ENCODE measurements at regions not wholly inside any gene's neighbourhood (a gene's known extent, or its start where the extent isn't known, plus 50 kb on each side); places are given as distances from the start of the nearest gene placed in this dataset.

DNA sequence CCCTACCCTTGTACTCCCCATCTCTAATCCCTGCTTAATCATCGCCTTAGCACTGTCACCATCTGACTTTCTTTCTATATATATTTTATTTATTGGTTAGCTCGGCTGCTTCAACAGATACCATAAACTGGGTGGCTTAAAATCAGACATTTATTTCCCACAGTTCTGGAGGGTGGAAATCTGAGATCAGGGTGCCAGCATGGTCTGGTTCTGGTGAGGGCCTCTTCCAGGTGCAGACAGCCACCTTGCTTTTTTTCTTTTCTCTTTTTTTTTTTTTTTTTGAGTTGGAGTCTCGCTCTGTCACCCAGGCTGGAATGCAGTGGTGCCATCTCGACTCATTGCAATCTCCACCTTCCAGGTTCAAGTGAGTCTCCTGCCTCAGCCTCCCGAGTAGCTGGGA lies 127.5 kb upstream of the ESR1 start:
- TF ChIP-seq, protein P1, sequence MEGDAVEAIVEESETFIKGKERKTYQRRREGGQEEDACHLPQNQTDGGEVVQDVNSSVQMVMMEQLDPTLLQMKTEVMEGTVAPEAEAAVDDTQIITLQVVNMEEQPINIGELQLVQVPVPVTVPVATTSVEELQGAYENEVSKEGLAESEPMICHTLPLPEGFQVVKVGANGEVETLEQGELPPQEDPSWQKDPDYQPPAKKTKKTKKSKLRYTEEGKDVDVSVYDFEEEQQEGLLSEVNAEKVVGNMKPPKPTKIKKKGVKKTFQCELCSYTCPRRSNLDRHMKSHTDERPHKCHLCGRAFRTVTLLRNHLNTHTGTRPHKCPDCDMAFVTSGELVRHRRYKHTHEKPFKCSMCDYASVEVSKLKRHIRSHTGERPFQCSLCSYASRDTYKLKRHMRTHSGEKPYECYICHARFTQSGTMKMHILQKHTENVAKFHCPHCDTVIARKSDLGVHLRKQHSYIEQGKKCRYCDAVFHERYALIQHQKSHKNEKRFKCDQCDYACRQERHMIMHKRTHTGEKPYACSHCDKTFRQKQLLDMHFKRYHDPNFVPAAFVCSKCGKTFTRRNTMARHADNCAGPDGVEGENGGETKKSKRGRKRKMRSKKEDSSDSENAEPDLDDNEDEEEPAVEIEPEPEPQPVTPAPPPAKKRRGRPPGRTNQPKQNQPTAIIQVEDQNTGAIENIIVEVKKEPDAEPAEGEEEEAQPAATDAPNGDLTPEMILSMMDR (IDR thresholded peaks at IDR 0.05), result no peak
- TF ChIP-seq POLR2A (IDR thresholded peaks at IDR 0.05), result no peak
